Panc1 (cell line): ENCODE measurements at regions not wholly inside any gene's neighbourhood (a gene's known extent, or its start where the extent isn't known, plus 50 kb on each side); places are given as distances from the start of the nearest gene placed in this dataset.

Experiments used
- POLR2AphosphoS5 ChIP-seq: IDR thresholded peaks from 2 replicates; pipeline ENCODE4 v1.6.1; 2012; ENCODE audit warnings: mild to moderate bottlenecking, low read depth, low read length, moderate library complexity
- REST ChIP-seq, 2 experiments: IDR thresholded peaks; 2 replicates each; pipeline ENCODE4 v1.6.1; 2011 to 2012; ENCODE audit warnings: low read depth in 2 of 2, control low read depth in 1 of 2, low read length in 1 of 2, mild to moderate bottlenecking in 1 of 2, moderate library complexity in 1 of 2; ENCODE audit not compliant: insufficient read depth in 1 of 2
- TF ChIP-seq, protein P1 (sequence below): fragments of 450-650 bp; IDR thresholded peaks from 2 replicates; pipeline ENCODE4 v1.5.1; 2017; ENCODE audit warnings: mild to moderate bottlenecking

GRCh38 chr10:83820033-83820432 lies 319.3 kb upstream of the GHITM start:
- TF ChIP-seq, protein P1, sequence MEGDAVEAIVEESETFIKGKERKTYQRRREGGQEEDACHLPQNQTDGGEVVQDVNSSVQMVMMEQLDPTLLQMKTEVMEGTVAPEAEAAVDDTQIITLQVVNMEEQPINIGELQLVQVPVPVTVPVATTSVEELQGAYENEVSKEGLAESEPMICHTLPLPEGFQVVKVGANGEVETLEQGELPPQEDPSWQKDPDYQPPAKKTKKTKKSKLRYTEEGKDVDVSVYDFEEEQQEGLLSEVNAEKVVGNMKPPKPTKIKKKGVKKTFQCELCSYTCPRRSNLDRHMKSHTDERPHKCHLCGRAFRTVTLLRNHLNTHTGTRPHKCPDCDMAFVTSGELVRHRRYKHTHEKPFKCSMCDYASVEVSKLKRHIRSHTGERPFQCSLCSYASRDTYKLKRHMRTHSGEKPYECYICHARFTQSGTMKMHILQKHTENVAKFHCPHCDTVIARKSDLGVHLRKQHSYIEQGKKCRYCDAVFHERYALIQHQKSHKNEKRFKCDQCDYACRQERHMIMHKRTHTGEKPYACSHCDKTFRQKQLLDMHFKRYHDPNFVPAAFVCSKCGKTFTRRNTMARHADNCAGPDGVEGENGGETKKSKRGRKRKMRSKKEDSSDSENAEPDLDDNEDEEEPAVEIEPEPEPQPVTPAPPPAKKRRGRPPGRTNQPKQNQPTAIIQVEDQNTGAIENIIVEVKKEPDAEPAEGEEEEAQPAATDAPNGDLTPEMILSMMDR, result no peak
- TF ChIP-seq POLR2AphosphoS5, result no peak
- no peak for TF ChIP-seq REST (IDR thresholded peaks at IDR 0.05; ENCODE audit: insufficient read depth in 1 of 2, low read depth in 2 of 2, low read length in 1 of 2)
